WTC11 (cell line): ENCODE measurements at regions not wholly inside any gene's neighbourhood (a gene's known extent, or its start where the extent isn't known, plus 50 kb on each side); places are given as distances from the start of the nearest gene placed in this dataset.

ENCODE experiments used
- ATAC-seq: fragments of 200-7000 bp; cut with Tn5 transposase; 2 replicates; pipeline ENCODE4 v1.10.0; 2021; ENCODE audit warnings: mild to moderate bottlenecking, moderate library complexity
- CTCF ChIA-PET: fragments of 300-600 bp; sonication (Branson Sonifier 250); formaldehyde crosslinking; loops from one replicate; lab custom pipeline; 2021; ENCODE audit warnings: antibody characterized with exemption; lab: Charles Lee
- POLR2A ChIA-PET: fragments of 350-600 bp; sonication (Branson Sonifier 250); formaldehyde crosslinking; loops from one replicate; lab custom pipeline; 2021; ENCODE audit warnings: antibody characterized with exemption; lab: Charles Lee
- DNase-seq: peaks from one replicate; pipeline ENCODE4 v3.0.0; 2021; ENCODE audit warnings: low spot score
- H3K27ac Mint-ChIP-seq: 2 replicates; pipeline ENCODE4 v1.8.0; 2021; ENCODE audit warnings: mixed read lengths
- H3K27me3 Mint-ChIP-seq: 2 replicates; pipeline ENCODE4 v1.8.0; 2021; ENCODE audit warnings: low read depth, mild to moderate bottlenecking, moderate library complexity, mixed read lengths
- H3K36me3 Mint-ChIP-seq: 2 replicates; pipeline ENCODE4 v1.8.0; 2021; ENCODE audit warnings: mixed read lengths
- H3K4me1 Mint-ChIP-seq: 2 replicates; pipeline ENCODE4 v1.8.0; 2022; ENCODE audit warnings: mixed read lengths
- H3K4me3 Mint-ChIP-seq: 2 replicates; pipeline ENCODE4 v1.8.0; 2021; ENCODE audit warnings: mild to moderate bottlenecking, moderate library complexity, mixed read lengths
- H3K9me3 Mint-ChIP-seq: 2 replicates; pipeline ENCODE4 v1.8.0; 2021; ENCODE audit warnings: mixed read lengths
- ELF4 ChIP-seq: sonication (generic); formaldehyde crosslinking; IDR thresholded peaks from 2 replicates; pipeline ENCODE4 v1.8.1; 2022; ENCODE audit warnings: low read depth, mild to moderate bottlenecking, moderate library complexity, missing genetic modification reagents
- EMX1 ChIP-seq: fragments of 250-450 bp; sonication (Bioruptor Pico); IDR thresholded peaks from 2 replicates; pipeline ENCODE4 v1.8.0; 2021; ENCODE audit warnings: mild to moderate bottlenecking
- GTF2I ChIP-seq: fragments of 250-450 bp; sonication (Bioruptor Pico); conservative IDR thresholded peaks from 2 replicates; pipeline ENCODE4 v1.4.0; 2021; ENCODE audit warnings: mild to moderate bottlenecking
- NFE2L1 ChIP-seq: sonication (generic); formaldehyde crosslinking; IDR thresholded peaks from 2 replicates; pipeline ENCODE4 v1.8.1; 2023; ENCODE audit warnings: missing genetic modification reagents
- SMAD3 ChIP-seq: sonication (generic); formaldehyde crosslinking; IDR thresholded peaks from 2 replicates; pipeline ENCODE4 v1.8.0; 2022; ENCODE audit warnings: missing genetic modification reagents, mild to moderate bottlenecking, borderline replicate concordance
- ZNF138 ChIP-seq: sonication (generic); formaldehyde crosslinking; conservative IDR thresholded peaks from 2 replicates; pipeline ENCODE4 v1.8.1; 2022; ENCODE audit warnings: mild to moderate bottlenecking, moderate library complexity, missing genetic modification reagents
- ZNF396 ChIP-seq: fragments of 250-450 bp; sonication (Bioruptor Pico); IDR thresholded peaks from 2 replicates; pipeline ENCODE4 v1.8.0; 2021; ENCODE audit warnings: mild to moderate bottlenecking, moderate library complexity, borderline replicate concordance
- TF ChIP-seq, protein P1 (sequence below): sonication (generic); formaldehyde crosslinking; IDR thresholded peaks from 2 replicates; pipeline ENCODE4 v1.8.1; 2023; ENCODE audit warnings: mild to moderate bottlenecking, missing genetic modification reagents, moderate library complexity
- TF ChIP-seq, protein P2 (sequence below): sonication (generic); formaldehyde crosslinking; IDR thresholded peaks from 2 replicates; pipeline ENCODE4 v1.8.1; 2023; ENCODE audit warnings: mild to moderate bottlenecking, missing genetic modification reagents
- TF ChIP-seq, protein P3 (sequence below): sonication (generic); formaldehyde crosslinking; conservative IDR thresholded peaks from 2 replicates; pipeline ENCODE4 v1.8.1; 2023; ENCODE audit warnings: mild to moderate bottlenecking, low read depth, missing genetic modification reagents, moderate library complexity
- TF ChIP-seq, protein P4 (sequence below): sonication (generic); formaldehyde crosslinking; IDR thresholded peaks from 2 replicates; pipeline ENCODE4 v1.8.0; 2023; ENCODE audit warnings: missing genetic modification reagents, mild to moderate bottlenecking, borderline replicate concordance
- TF ChIP-seq, protein P5 (sequence below): fragments of 250-450 bp; sonication (Bioruptor Pico); IDR thresholded peaks from 2 replicates; pipeline ENCODE4 v2.1.2; 2022; ENCODE audit warnings: mild to moderate bottlenecking, moderate library complexity
- TF ChIP-seq, protein P6 (sequence below): sonication (generic); formaldehyde crosslinking; IDR thresholded peaks from 2 replicates; pipeline ENCODE4 v1.8.0; 2022; ENCODE audit warnings: mild to moderate bottlenecking, missing genetic modification reagents
- TF ChIP-seq, protein P7 (sequence below): sonication (generic); formaldehyde crosslinking; IDR thresholded peaks from 2 replicates; pipeline ENCODE4 v1.8.1; 2022; ENCODE audit warnings: low read depth, missing genetic modification reagents, borderline replicate concordance

DNA sequence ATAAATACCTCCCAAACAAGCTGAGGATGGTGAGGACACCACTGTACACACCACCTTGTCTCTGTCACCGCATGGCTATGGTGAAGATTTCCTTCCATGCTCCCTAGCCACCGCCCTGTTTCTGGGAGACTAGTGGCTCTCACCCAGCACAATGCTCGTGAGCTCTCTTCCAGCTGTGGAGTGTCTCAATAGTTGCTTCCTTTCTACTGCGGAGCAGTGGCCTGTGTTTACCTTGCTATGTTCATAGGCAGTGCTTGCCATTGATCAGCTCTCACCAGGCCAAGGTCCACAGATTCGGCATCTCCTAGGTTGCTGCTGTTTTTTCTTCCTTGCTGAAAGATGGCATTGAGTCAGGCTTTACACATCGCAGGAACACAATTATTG lies 313.6 kb upstream of the RTL1 start:
- no peaks in the 10 kb centered on the region for H3K36me3 Mint-ChIP-seq
- peaks cover 12% of the 10 kb centered on the region for H3K4me1 Mint-ChIP-seq
- H3K4me3 Mint-ChIP-seq, result no peak overlapping the region
- ATAC-seq, result no peak
- H3K27ac Mint-ChIP-seq, result no peak overlapping the region
- CTCF ChIA-PET, result interaction anchor here (1.1 kb wide), 1 partner anchor 34 kb away, joined by 3 read pairs; no protein-coding TSS in a partner anchor
- peaks cover 7% of the 10 kb centered on the region for H3K9me3 Mint-ChIP-seq
- POLR2A ChIA-PET, result no interaction called here
- peaks cover 17% of the 10 kb centered on the region for H3K27me3 Mint-ChIP-seq
- no peak for DNase-seq
- TF ChIP-seq ELF4 (CRISPR knock-in tag) (no peak), ZNF396 (CRISPR knock-in tag) (no peak), NFE2L1 (CRISPR knock-in tag) (no peak), ZNF138 (CRISPR knock-in tag) (no peak), SMAD3 (no peak)
- TF ChIP-seq, protein P1, sequence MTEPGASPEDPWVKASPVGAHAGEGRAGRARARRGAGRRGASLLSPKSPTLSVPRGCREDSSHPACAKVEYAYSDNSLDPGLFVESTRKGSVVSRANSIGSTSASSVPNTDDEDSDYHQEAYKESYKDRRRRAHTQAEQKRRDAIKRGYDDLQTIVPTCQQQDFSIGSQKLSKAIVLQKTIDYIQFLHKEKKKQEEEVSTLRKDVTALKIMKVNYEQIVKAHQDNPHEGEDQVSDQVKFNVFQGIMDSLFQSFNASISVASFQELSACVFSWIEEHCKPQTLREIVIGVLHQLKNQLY (CRISPR knock-in tag), result no peak
- TF ChIP-seq, protein P2, sequence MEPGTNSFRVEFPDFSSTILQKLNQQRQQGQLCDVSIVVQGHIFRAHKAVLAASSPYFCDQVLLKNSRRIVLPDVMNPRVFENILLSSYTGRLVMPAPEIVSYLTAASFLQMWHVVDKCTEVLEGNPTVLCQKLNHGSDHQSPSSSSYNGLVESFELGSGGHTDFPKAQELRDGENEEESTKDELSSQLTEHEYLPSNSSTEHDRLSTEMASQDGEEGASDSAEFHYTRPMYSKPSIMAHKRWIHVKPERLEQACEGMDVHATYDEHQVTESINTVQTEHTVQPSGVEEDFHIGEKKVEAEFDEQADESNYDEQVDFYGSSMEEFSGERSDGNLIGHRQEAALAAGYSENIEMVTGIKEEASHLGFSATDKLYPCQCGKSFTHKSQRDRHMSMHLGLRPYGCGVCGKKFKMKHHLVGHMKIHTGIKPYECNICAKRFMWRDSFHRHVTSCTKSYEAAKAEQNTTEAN (CRISPR knock-in tag), result no peak
- TF ChIP-seq, protein P3, sequence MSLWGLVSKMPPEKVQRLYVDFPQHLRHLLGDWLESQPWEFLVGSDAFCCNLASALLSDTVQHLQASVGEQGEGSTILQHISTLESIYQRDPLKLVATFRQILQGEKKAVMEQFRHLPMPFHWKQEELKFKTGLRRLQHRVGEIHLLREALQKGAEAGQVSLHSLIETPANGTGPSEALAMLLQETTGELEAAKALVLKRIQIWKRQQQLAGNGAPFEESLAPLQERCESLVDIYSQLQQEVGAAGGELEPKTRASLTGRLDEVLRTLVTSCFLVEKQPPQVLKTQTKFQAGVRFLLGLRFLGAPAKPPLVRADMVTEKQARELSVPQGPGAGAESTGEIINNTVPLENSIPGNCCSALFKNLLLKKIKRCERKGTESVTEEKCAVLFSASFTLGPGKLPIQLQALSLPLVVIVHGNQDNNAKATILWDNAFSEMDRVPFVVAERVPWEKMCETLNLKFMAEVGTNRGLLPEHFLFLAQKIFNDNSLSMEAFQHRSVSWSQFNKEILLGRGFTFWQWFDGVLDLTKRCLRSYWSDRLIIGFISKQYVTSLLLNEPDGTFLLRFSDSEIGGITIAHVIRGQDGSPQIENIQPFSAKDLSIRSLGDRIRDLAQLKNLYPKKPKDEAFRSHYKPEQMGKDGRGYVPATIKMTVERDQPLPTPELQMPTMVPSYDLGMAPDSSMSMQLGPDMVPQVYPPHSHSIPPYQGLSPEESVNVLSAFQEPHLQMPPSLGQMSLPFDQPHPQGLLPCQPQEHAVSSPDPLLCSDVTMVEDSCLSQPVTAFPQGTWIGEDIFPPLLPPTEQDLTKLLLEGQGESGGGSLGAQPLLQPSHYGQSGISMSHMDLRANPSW (CRISPR knock-in tag), result no peak
- TF ChIP-seq, protein P4, sequence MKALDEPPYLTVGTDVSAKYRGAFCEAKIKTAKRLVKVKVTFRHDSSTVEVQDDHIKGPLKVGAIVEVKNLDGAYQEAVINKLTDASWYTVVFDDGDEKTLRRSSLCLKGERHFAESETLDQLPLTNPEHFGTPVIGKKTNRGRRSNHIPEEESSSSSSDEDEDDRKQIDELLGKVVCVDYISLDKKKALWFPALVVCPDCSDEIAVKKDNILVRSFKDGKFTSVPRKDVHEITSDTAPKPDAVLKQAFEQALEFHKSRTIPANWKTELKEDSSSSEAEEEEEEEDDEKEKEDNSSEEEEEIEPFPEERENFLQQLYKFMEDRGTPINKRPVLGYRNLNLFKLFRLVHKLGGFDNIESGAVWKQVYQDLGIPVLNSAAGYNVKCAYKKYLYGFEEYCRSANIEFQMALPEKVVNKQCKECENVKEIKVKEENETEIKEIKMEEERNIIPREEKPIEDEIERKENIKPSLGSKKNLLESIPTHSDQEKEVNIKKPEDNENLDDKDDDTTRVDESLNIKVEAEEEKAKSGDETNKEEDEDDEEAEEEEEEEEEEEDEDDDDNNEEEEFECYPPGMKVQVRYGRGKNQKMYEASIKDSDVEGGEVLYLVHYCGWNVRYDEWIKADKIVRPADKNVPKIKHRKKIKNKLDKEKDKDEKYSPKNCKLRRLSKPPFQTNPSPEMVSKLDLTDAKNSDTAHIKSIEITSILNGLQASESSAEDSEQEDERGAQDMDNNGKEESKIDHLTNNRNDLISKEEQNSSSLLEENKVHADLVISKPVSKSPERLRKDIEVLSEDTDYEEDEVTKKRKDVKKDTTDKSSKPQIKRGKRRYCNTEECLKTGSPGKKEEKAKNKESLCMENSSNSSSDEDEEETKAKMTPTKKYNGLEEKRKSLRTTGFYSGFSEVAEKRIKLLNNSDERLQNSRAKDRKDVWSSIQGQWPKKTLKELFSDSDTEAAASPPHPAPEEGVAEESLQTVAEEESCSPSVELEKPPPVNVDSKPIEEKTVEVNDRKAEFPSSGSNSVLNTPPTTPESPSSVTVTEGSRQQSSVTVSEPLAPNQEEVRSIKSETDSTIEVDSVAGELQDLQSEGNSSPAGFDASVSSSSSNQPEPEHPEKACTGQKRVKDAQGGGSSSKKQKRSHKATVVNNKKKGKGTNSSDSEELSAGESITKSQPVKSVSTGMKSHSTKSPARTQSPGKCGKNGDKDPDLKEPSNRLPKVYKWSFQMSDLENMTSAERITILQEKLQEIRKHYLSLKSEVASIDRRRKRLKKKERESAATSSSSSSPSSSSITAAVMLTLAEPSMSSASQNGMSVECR, result no peak
- TF ChIP-seq, all 79 proteins: peak for 0

DNA sequence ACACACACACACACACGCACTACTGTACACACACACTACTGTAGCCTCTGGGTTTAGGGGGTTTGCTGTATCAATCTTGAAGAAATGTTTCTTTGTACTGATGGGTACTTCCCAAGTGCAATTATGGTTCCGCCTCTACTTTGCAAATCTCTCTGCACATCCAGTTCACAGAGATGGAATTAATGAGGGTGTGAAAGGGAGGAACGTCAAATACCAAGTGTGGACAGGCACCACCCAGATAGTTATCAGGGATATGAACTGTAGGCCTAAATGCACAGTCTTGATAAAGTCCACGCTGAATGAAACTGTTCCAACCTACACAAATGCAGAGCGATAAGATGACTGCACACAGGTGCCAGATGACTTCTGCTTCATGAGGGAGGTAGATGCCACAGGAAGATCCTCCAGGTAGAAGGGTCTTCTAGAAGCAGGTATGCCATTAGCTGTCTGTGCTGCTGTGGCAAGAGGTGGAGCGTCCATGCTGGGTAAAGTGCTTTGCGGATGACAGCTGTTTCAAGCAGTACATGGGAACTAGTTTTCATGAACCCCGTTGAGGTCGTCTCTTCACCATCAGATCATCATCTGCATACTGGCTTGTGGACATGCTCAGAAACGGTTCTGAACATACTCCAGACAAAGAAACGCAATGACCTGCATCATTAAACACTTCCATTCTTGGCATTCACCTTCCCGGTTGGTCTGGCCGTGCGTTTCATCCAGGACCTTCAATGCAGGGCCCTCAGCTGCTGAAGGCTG lies 314.3 kb upstream of the RTL1 start:
- CTCF ChIA-PET, result interaction anchor here (1.1 kb wide), 1 partner anchor 35 kb away, joined by 3 read pairs; no protein-coding TSS in a partner anchor
- POLR2A ChIA-PET, result no interaction called here
- Mint-ChIP-seq H3K9me3 (peaks cover 6% of the 10 kb centered on the region; the same call in 1 of the 2 replicates), H3K4me3 (no peak overlapping the region), H3K4me1 (peaks cover 17% of the 10 kb centered on the region), H3K27ac (no peak overlapping the region), H3K36me3 (no peaks in the 10 kb centered on the region), H3K27me3 (peaks cover 21% of the 10 kb centered on the region)
- TF ChIP-seq, protein P5, sequence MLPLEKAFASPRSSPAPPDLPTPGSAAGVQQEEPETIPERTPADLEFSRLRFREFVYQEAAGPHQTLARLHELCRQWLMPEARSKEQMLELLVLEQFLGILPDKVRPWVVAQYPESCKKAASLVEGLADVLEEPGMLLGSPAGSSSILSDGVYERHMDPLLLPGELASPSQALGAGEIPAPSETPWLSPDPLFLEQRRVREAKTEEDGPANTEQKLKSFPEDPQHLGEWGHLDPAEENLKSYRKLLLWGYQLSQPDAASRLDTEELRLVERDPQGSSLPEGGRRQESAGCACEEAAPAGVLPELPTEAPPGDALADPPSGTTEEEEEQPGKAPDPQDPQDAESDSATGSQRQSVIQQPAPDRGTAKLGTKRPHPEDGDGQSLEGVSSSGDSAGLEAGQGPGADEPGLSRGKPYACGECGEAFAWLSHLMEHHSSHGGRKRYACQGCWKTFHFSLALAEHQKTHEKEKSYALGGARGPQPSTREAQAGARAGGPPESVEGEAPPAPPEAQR (CRISPR knock-in tag), result no peak
- TF ChIP-seq, protein P6, sequence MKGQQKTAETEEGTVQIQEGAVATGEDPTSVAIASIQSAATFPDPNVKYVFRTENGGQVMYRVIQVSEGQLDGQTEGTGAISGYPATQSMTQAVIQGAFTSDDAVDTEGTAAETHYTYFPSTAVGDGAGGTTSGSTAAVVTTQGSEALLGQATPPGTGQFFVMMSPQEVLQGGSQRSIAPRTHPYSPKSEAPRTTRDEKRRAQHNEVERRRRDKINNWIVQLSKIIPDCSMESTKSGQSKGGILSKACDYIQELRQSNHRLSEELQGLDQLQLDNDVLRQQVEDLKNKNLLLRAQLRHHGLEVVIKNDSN (CRISPR knock-in tag), result no peak
- TF ChIP-seq, protein P7, sequence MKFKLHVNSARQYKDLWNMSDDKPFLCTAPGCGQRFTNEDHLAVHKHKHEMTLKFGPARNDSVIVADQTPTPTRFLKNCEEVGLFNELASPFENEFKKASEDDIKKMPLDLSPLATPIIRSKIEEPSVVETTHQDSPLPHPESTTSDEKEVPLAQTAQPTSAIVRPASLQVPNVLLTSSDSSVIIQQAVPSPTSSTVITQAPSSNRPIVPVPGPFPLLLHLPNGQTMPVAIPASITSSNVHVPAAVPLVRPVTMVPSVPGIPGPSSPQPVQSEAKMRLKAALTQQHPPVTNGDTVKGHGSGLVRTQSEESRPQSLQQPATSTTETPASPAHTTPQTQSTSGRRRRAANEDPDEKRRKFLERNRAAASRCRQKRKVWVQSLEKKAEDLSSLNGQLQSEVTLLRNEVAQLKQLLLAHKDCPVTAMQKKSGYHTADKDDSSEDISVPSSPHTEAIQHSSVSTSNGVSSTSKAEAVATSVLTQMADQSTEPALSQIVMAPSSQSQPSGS (CRISPR knock-in tag), result no peak
- no peak for TF ChIP-seq EMX1
- TF ChIP-seq ZNF138 (CRISPR knock-in tag), result no peak
- no peak for TF ChIP-seq GTF2I (CRISPR knock-in tag)
- ATAC-seq (no peak), DNase-seq (no peak)
